Keratinocyte (primary cell): ENCODE measurements at regions not wholly inside any gene's neighbourhood (a gene's known extent, or its start where the extent isn't known, plus 50 kb on each side); places are given as distances from the start of the nearest gene placed in this dataset.

Experiments
- DNase-seq: peaks from one replicate; pipeline ENCODE4 v3.0.0-alpha.2; 2011; ENCODE audit warnings: low read depth, missing footprints, low spot score
- FAIRE-seq: peaks from 2 replicates; lab custom pipeline; 2011; peaks lifted over from hg19 to GRCh38; lab: Jason Lieb, UNC
- H2AFZ ChIP-seq: 2 replicates; pipeline ENCODE4 v1.6.0; 2012; ENCODE audit warnings: low read length, control low read depth, inconsistent platforms; ENCODE audit not compliant: control insufficient read depth
- H3K27ac ChIP-seq: 2 replicates; pipeline ENCODE4 v1.5.1; 2011; ENCODE audit warnings: low read length; ENCODE audit not compliant: control insufficient read depth, insufficient read depth
- H3K27me3 ChIP-seq: 3 replicates; pipeline ENCODE4 v1.6.0; 2011; ENCODE audit warnings: low read length; ENCODE audit not compliant: control insufficient read depth, insufficient read depth; ENCODE audit errors: extremely low read depth
- H3K36me3 ChIP-seq, 2 experiments: 2 replicates in 1 of 2; 3 replicates in 1 of 2; pipeline ENCODE4 v1.5.1; 2011; ENCODE audit warnings: low read length in 2 of 2, mild to moderate bottlenecking in 1 of 2; ENCODE audit not compliant: control insufficient read depth in 2 of 2, insufficient read depth in 2 of 2; ENCODE audit errors: extremely low read depth in 1 of 2
- H3K4me1 ChIP-seq: 3 replicates; pipeline ENCODE4 v1.5.1; 2011; ENCODE audit warnings: low read length; ENCODE audit not compliant: control insufficient read depth, insufficient read depth; ENCODE audit errors: extremely low read depth
- H3K4me2 ChIP-seq: 3 replicates; pipeline ENCODE4 v1.6.0; 2011; ENCODE audit warnings: low read depth, low read length; ENCODE audit not compliant: control insufficient read depth, insufficient read depth; ENCODE audit errors: extremely low read depth
- H3K4me3 ChIP-seq, 3 experiments: fragments of 200-600 bp in 1 of 3; sonication (generic) in 1 of 3; 2 replicates in 2 of 3; 3 replicates in 1 of 3; pipeline ENCODE4 v1.5.1; 2011 to 2016; ENCODE audit warnings: low read length in 3 of 3, mild to moderate bottlenecking in 3 of 3, control low read depth in 2 of 3, inconsistent platforms in 1 of 3, low read depth in 1 of 3, mixed read lengths in 1 of 3, mixed run types in 1 of 3, moderate library complexity in 1 of 3; ENCODE audit not compliant: control insufficient read depth in 2 of 3, insufficient read depth in 2 of 3; ENCODE audit errors: extremely low read depth in 1 of 3
- H3K79me2 ChIP-seq: 2 replicates; pipeline ENCODE4 v1.6.0; 2012; ENCODE audit warnings: low read length; ENCODE audit not compliant: control insufficient read depth, insufficient read depth
- H3K9ac ChIP-seq: 3 replicates; pipeline ENCODE4 v1.6.0; 2011; ENCODE audit warnings: low read length; ENCODE audit not compliant: control insufficient read depth, insufficient read depth; ENCODE audit errors: extremely low read depth
- H3K9me1 ChIP-seq: 3 replicates; pipeline ENCODE4 v1.6.0; 2011; ENCODE audit warnings: low read length; ENCODE audit not compliant: control insufficient read depth, insufficient read depth; ENCODE audit errors: extremely low read depth
- H3K9me3 ChIP-seq: 2 replicates; pipeline ENCODE4 v1.5.1; 2012; ENCODE audit warnings: low read depth, low read length; ENCODE audit not compliant: control insufficient read depth
- H4K20me1 ChIP-seq: 3 replicates; pipeline ENCODE4 v1.6.0; 2011; ENCODE audit warnings: low read length; ENCODE audit not compliant: control insufficient read depth, insufficient read depth; ENCODE audit errors: extremely low read depth
- CTCF ChIP-seq, 3 experiments: IDR thresholded peaks in 1 of 3; conservative IDR thresholded peaks in 1 of 3; optimal IDR thresholded peaks in 1 of 3; 2 replicates in 2 of 3; 3 replicates in 1 of 3; pipeline versions ENCODE3 to v1.5.1; 2011; ENCODE audit warnings: low read length in 3 of 3, mild to moderate bottlenecking in 3 of 3, moderate library complexity in 2 of 3, control low read depth in 1 of 3, inconsistent platforms in 1 of 3; ENCODE audit not compliant: insufficient read depth in 2 of 3; ENCODE audit errors: extremely low read depth in 1 of 3
- EZH2 ChIP-seq: IDR thresholded peaks from one replicate; pipeline ENCODE4 v1.6.1; 2012; ENCODE audit warnings: inconsistent platforms, mild to moderate bottlenecking, low read length, moderate library complexity
- dilution Hi-C: fragments of 300-500 bp; cut with MboI; formaldehyde crosslinking; loops from one replicate; pipeline ENCODE4 v1.7.0; 2020; ENCODE audit warnings: low sequenced_read_pairs; ENCODE audit not compliant: extremely low pct_ligation_motif_present

DNA sequence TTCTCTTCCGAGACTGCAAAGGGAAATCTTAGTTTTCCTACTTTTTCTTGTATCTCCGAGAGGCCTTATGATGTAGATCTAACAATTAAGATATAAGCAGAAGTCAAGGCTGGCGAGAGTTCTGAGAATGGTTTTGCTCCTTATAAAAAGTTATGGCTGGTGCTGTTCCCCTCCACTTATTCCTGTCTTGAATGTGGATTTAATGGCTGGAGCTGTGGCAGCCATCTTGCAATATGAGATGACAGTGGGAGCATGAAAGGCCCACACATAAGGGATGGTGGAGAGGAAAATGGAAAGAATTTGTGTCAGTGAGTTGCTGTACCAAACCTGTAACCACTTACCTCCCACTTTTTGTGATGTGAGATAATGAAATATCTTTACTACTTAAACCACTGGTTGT, 124.6 kb upstream of the SLC22A23 start:
- Histone ChIP-seq H3K4me1 (peaks cover 20% of the 10 kb centered on the region), H4K20me1 (no peaks in the 10 kb centered on the region), H3K9me1 (no peaks in the 10 kb centered on the region), H3K36me3 (no peaks in the 10 kb centered on the region), H3K9me3 (no peaks in the 10 kb centered on the region), H3K4me3 (no peak overlapping the region), H3K27ac (no peak overlapping the region), H3K9ac (no peak overlapping the region), H2AFZ (no peak overlapping the region), H3K27me3 (no peaks in the 10 kb centered on the region), H3K79me2 (no peaks in the 10 kb centered on the region), H3K4me2 (no peak overlapping the region)
- dilution Hi-C loops, result no loop called here
- TF ChIP-seq CTCF (optimal IDR thresholded peaks at IDR 0.05 in 1 of 3, IDR thresholded peaks at IDR 0.05 in 1 of 3, conservative IDR thresholded peaks at IDR 0.05 in 1 of 3; ENCODE audit: extremely low read depth in 1 of 3, insufficient read depth in 2 of 3, low read length in 3 of 3), result no peak
- no peak for TF ChIP-seq EZH2
- no peak for DNase-seq
- no peak for FAIRE-seq

DNA sequence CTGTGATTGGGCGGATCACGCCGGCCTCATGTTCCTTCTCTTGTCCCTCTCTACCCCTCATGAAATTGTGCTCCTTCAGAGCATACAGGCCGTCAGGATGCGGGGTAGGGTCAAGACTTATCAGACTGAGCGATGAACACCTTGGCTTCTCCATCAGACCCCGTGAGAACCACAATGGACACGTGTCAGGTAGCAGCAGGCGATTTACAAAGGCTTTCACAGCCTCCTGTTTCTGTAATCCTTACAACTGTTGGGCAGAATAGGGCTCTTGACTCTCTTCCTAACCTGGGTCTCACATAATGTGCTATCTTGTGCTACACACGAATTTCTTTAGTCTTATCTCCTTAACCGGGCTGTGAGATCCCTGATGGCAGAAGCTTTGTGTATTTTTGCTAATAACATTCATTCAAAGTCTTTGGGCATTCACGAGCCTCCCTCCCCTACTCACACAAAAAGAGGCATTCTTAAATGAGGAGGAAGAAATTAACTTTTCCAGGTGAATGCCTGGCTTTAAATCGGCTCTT, 122.9 kb upstream of the SLC22A23 start:
- H3K27ac ChIP-seq, result no peak overlapping the region
- no peaks in the 10 kb centered on the region for H3K79me2 ChIP-seq
- H3K9me1 ChIP-seq, result no peaks in the 10 kb centered on the region
- no peak overlapping the region for H3K9ac ChIP-seq
- no peaks in the 10 kb centered on the region for H3K36me3 ChIP-seq
- TF ChIP-seq CTCF (optimal IDR thresholded peaks at IDR 0.05 in 1 of 3, IDR thresholded peaks at IDR 0.05 in 1 of 3, conservative IDR thresholded peaks at IDR 0.05 in 1 of 3; ENCODE audit: extremely low read depth in 1 of 3, insufficient read depth in 2 of 3, low read length in 3 of 3) (no peak), EZH2 (no peak)
- no peaks in the 10 kb centered on the region for H4K20me1 ChIP-seq
- no peak overlapping the region for H3K4me3 ChIP-seq
- no peaks in the 10 kb centered on the region for H3K27me3 ChIP-seq
- dilution Hi-C loops, result no loop called here
- H3K4me2 ChIP-seq, result no peak overlapping the region
- no peak overlapping the region for H2AFZ ChIP-seq
- DNase-seq (no peak), FAIRE-seq (no peak)
- no peaks in the 10 kb centered on the region for H3K9me3 ChIP-seq
- peaks cover 10% of the 10 kb centered on the region for H3K4me1 ChIP-seq
